ENCODE measurements at regions not wholly inside any gene's neighbourhood (a gene's known extent, or its start where the extent isn't known, plus 50 kb on each side); places are given as distances from the start of the nearest gene placed in this dataset.
A peak's percentile ranks its signal among the peaks of the same experiment; 100 is the strongest.

GRCh38 chr3:24986612-24987011 is 441.5 kb upstream of the RARB start:
- no peak for DNase-seq

- no peak for DNase-seq
Observed at GRCh38 chr3:24999357-24999756, 428.7 kb upstream of the RARB start.

- peak; percentile 26 to 73 (median 50) for DNase-seq
Observed at GRCh38 chr3:25000971-25001591, 427.0 kb upstream of the RARB start.

- no peak for DNase-seq
Observed at GRCh38 chr3:25002052-25002451, 426.0 kb upstream of the RARB start.

- peak; percentile 41 to 76 (median 69) for DNase-seq
Observed at GRCh38 chr3:25007974-25008658, 419.9 kb upstream of the RARB start.

- DNase-seq = no peak
Observed at GRCh38 chr3:25009665-25010064, 418.4 kb upstream of the RARB start.

GRCh38 chr3:25015599-25015998 is 412.5 kb upstream of the RARB start:
- no peak for DNase-seq

GRCh38 chr3:25018909-25019308 is 409.2 kb upstream of the RARB start:
- DNase-seq = no peak

- no peak for DNase-seq
Observed at GRCh38 chr3:25019506-25019905, 408.6 kb upstream of the RARB start.

GRCh38 chr3:25021816-25022215 is 406.2 kb upstream of the RARB start:
- no peak for DNase-seq

- no peak for DNase-seq
Observed at GRCh38 chr3:25023876-25024275, 404.2 kb upstream of the RARB start.

GRCh38 chr3:25025236-25025635 is 402.8 kb upstream of the RARB start:
- DNase-seq = no peak

- DNase-seq = no peak
Observed at GRCh38 chr3:25027650-25028049, 400.4 kb upstream of the RARB start.

GRCh38 chr3:25029820-25030219 is 398.2 kb upstream of the RARB start:
- no peak for DNase-seq

GRCh38 chr3:25032344-25032743 is 395.7 kb upstream of the RARB start:
- no peak for DNase-seq

GRCh38 chr3:25033407-25034029 is 394.5 kb upstream of the RARB start:
- DNase-seq = no peak

GRCh38 chr3:25035526-25035925 is 392.5 kb upstream of the RARB start:
- no peak for DNase-seq

- no peak for DNase-seq
Observed at GRCh38 chr3:25036633-25037032, 391.4 kb upstream of the RARB start.

- peak; percentile 75 to 89 (median 86) for DNase-seq
Observed at GRCh38 chr3:25037049-25037547, 391.0 kb upstream of the RARB start.

- DNase-seq = no peak
Observed at GRCh38 chr3:25038271-25038670, 389.8 kb upstream of the RARB start.

- DNase-seq = peak in 1 of 3 donors; percentile 59
Observed at GRCh38 chr3:25038922-25039321, 389.1 kb upstream of the RARB start.

- no peak for DNase-seq
Observed at GRCh38 chr3:25040748-25041147, 387.3 kb upstream of the RARB start.

All from muscle of back (tissue), 3 donors.